Epithelial cell of proximal tubule (primary cell): ENCODE measurements at regions not wholly inside any gene's neighbourhood (a gene's known extent, or its start where the extent isn't known, plus 50 kb on each side); places are given as distances from the start of the nearest gene placed in this dataset.
"Not testable (repeated sequence)": the region's sequence is repeated elsewhere in the genome, so short reads cannot be mapped to it uniquely, and the experiment has no call there.

Experiments
- DNase-seq: peaks from one replicate; pipeline ENCODE4 v3.0.0-alpha.2; 2011; ENCODE audit warnings: low read depth
- H3K4me3 ChIP-seq: 2 replicates; pipeline ENCODE4 v1.5.1; 2011; ENCODE audit warnings: low read depth, mild to moderate bottlenecking, low read length
- CTCF ChIP-seq: conservative IDR thresholded peaks from 2 replicates; pipeline ENCODE4 v1.5.1; 2012; ENCODE audit warnings: low read depth, mild to moderate bottlenecking, low read length

GRCh38 chr1:14412235-14412634 is 186.2 kb upstream of the KAZN start:
- H3K4me3 ChIP-seq = no peak overlapping the region
- TF ChIP-seq CTCF = no peak

DNA sequence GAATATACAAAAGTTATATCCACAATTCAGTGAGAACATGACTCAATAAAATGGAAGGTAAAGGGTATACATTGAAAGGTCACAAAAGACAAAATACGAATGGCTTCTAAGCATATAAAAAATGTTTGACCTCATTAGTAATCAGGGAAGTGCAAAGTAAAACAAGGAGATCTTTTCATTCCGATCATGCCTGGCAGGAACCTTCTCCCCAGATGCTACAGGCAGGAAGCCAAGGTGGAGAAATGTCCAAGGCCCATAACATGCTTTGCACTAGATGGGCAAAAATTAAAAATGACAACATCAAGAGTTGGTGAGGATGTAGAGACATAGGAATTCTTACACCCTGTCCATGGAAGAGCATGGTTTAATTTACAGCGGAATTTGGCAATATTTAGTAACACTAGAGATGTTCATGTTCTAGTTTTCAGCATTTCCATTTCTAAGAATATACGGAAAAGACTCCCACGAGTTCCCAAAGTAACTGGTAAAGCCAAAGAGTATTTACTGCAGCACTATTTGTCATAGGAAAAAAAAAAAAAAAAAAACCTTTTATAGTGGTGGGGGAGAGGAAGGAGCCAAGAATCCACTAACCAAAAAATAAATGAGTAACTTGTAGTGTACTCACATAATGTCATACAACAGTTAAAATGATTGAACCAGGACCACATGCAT is 184.5 kb upstream of the KAZN start:
- TF ChIP-seq CTCF = no peak
- no peak overlapping the region for H3K4me3 ChIP-seq
- no peak for DNase-seq

More at GRCh38 chr1:14412235-14412634, 186.2 kb upstream of the KAZN start:
- DNase-seq = no peak

- no peak for DNase-seq
- no peak overlapping the region for H3K4me3 ChIP-seq
- peak; percentile 53 for TF ChIP-seq CTCF
These were observed 183.1 kb upstream of the KAZN start for GRCh38 chr1:14415396-14415795.

GRCh38 chr1:14419778-14420218 is 178.7 kb upstream of the KAZN start:
- not testable (repeated sequence) for H3K4me3 ChIP-seq, DNase-seq

DNA sequence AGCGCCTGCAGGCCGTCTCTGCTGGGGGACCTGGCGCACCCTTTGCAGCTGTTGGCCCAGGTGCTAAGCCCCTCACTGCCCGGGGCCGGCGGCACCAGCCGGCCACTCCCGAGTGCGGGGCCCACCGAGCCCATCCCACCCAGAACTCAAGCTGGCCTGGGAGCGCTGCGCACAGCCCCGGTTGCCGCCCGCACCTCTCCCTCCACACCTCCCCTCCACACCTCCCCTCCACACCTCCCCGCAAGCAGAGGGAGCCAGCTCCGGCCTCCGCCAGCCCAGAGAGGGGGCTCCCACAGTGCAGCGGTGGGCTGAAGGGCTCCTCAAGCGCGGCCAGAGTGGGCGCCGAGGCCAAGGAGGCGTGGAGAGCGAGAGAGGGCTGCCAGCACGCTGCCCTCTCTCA is 177.8 kb upstream of the KAZN start:
- no peak for TF ChIP-seq CTCF
- no peak for DNase-seq
- H3K4me3 ChIP-seq = no peak overlapping the region

DNA sequence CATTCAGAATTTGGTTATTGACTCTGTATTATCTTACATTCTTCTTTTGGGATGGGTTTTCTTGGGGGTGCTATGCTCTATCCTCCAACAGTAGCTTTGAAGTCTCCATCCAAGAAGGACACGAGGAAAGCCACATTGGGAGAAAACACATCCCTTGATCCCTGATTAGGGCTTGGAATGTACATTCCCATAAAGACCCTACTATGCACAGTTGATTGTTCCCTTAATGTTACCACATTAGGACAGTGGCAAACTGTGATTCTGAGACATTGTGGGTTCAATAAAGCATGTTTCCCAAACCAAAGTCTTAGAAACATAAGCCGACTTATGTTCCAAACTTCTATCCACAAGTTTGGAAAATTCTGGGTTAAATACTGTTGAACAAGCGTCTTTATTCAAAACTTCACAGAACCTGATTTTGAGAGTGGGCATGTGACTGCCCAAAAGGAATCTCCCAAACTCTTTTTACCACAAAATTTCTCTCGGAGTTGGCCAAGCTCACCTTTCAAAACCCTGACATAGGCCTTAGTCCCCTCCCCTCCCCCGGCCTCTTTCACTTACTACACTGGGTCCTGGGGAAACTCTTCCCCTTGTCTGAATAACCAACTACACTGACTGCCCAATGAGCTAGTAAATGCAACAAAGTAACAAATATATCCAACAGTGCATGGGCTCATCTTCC is 177.0 kb upstream of the KAZN start:
- no peak for DNase-seq
- H3K4me3 ChIP-seq = no peak overlapping the region
- no peak for TF ChIP-seq CTCF

DNA sequence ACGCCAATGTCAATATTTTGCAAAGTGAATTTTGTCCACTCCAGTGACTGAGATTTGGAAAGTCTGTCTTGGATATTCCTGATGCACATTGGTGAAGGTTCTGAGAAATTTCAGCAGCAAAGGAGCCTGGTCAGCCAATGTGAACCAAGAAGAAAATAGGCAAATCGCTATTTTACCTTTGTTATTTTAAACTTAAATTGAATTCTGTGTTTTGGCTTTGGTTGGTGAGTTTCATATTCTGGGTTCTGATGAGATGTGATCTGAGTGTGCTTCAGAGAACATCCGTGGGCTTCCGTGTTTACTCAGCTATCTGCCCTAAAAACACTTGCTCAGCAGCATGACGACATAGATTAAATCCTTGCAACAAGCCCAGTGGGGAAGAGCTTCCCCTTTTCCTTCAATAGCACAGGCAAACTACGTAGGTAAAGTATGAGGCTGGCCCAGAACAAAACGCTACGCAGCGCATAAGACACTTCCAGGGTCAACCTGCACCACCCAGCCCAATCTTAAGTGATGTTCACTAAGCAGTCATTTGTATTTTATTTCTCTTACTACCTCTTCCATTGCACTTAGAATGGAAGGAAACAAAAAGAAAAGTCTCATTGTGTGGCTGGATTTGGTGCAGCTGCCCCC is 176.4 kb upstream of the KAZN start:
- H3K4me3 ChIP-seq = no peak overlapping the region
- TF ChIP-seq CTCF = no peak
- no peak for DNase-seq
